ENCODE measurements at regions not wholly inside any gene's neighbourhood (a gene's known extent, or its start where the extent isn't known, plus 50 kb on each side); places are given as distances from the start of the nearest gene placed in this dataset.

DNA sequence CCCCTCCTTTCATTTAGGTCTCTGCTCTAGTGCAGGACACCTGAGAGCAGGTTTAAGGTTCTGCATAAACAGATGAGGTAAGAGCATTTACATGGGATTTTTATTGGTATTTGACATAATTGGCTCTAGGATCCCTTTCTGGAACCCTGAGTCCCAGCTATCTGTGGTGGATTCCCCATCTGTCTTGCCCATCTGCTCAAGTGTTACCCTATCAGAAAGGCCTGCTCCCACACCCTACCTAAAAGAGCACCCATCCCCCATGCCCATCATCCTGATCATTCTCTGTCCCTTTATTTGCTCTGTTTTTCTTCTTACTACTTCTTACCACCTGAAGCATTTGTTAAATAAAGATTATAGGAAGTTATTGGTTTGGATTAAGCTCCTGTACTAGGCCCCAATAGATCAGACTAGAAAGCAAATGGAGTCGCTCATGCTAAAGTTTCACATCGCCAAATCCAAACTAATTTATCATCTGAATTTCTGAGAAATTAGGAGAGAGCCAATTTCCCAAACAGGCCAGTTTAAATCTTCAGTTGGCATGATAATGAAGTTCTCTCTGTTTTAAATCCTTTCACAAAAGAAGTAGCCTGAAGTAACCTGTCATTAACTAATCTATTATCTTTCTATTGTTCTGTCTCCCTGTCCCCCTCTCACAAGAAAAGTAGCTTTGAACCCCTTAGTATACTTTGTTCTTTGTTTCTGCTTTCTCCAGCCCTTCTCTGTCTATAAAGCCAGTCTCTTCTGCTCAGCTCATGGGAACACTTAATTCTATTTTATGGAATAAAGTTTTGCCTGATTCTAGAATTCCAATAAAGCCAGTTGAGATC, 178.6 kb downstream of the ZNF674 start:
- TF ChIP-seq POLR2A (IDR thresholded peaks at IDR 0.05) (no peak), CTCF (IDR thresholded peaks at IDR 0.05) (no peak)

Measured in thyroid gland (tissue), 4 donors.